ENCODE measurements at regions not wholly inside any gene's neighbourhood (a gene's known extent, or its start where the extent isn't known, plus 50 kb on each side); places are given as distances from the start of the nearest gene placed in this dataset.

GRCh38 chr1:70892140-70892539 lies 155.5 kb downstream of the PTGER3 start:
- TF ChIP-seq USF1 (IDR thresholded peaks at IDR 0.05) = no peak
- no peak for TF ChIP-seq CEBPB (IDR thresholded peaks at IDR 0.05)
- TF ChIP-seq TEAD4 (IDR thresholded peaks at IDR 0.05) = no peak
- TF ChIP-seq NFIC (IDR thresholded peaks at IDR 0.05) = no peak
- no peak for TF ChIP-seq YY1 (IDR thresholded peaks at IDR 0.05; ENCODE audit: low read depth)
